ENCODE measurements at regions not wholly inside any gene's neighbourhood (a gene's known extent, or its start where the extent isn't known, plus 50 kb on each side); places are given as distances from the start of the nearest gene placed in this dataset.

GRCh38 chr3:65091565-65091964 lies 403.8 kb upstream of the ADAMTS9 start:
- H3K4me3 ChIP-seq (ENCODE audit: low read depth, low read length) = no peak overlapping the region
- TF ChIP-seq CTCF (IDR thresholded peaks at IDR 0.05; ENCODE audit: insufficient read depth, low read length) = no peak
- no peak for DNase-seq (ENCODE audit: low read depth)

- no peak for TF ChIP-seq CTCF (IDR thresholded peaks at IDR 0.05; ENCODE audit: insufficient read depth, low read length)
- H3K4me3 ChIP-seq (ENCODE audit: low read depth, low read length) = no peak overlapping the region
- DNase-seq (ENCODE audit: low read depth) = no peak
Measured at GRCh38 chr3:65083240-65083639, 395.4 kb upstream of the ADAMTS9 start.

- DNase-seq (ENCODE audit: low read depth) = no peak
- TF ChIP-seq CTCF (IDR thresholded peaks at IDR 0.05; ENCODE audit: insufficient read depth, low read length) = no peak
- H3K4me3 ChIP-seq (ENCODE audit: low read depth, low read length) = no peak overlapping the region
Measured at GRCh38 chr3:65081536-65081935, 393.7 kb upstream of the ADAMTS9 start.

- H3K4me3 ChIP-seq (ENCODE audit: low read depth, low read length) = no peak overlapping the region
- DNase-seq (ENCODE audit: low read depth) = no peak
- TF ChIP-seq CTCF (IDR thresholded peaks at IDR 0.05; ENCODE audit: insufficient read depth, low read length) = no peak
Measured at GRCh38 chr3:65080432-65080831, 392.6 kb upstream of the ADAMTS9 start.

- H3K4me3 ChIP-seq (ENCODE audit: low read depth, low read length) = no peak overlapping the region
- TF ChIP-seq CTCF (IDR thresholded peaks at IDR 0.05; ENCODE audit: insufficient read depth, low read length) = no peak
- no peak for DNase-seq (ENCODE audit: low read depth)
Measured at GRCh38 chr3:65079560-65079959, 391.8 kb upstream of the ADAMTS9 start.

GRCh38 chr3:65078748-65079147 lies 390.9 kb upstream of the ADAMTS9 start:
- no peak for TF ChIP-seq CTCF (IDR thresholded peaks at IDR 0.05; ENCODE audit: insufficient read depth, low read length)
- no peak for DNase-seq (ENCODE audit: low read depth)
- H3K4me3 ChIP-seq (ENCODE audit: low read depth, low read length) = no peak overlapping the region

GRCh38 chr3:65077124-65077523 lies 389.3 kb upstream of the ADAMTS9 start:
- no peak for DNase-seq (ENCODE audit: low read depth)
- TF ChIP-seq CTCF (IDR thresholded peaks at IDR 0.05; ENCODE audit: insufficient read depth, low read length) = no peak

More at GRCh38 chr3:65077124-65077523, 389.3 kb upstream of the ADAMTS9 start:
- H3K4me3 ChIP-seq (ENCODE audit: low read depth, low read length) = no peak overlapping the region

Data from fibroblast of the aortic adventitia (primary cell).